GM12878 (cell line): ENCODE measurements at regions not wholly inside any gene's neighbourhood (a gene's known extent, or its start where the extent isn't known, plus 50 kb on each side); places are given as distances from the start of the nearest gene placed in this dataset.

Experiments used
- ATAC-seq: fragments of 200-7000 bp; cut with Tn5 transposase; 3 replicates; pipeline ENCODE4 v1.9.1; 2020; ENCODE audit warnings: mild to moderate bottlenecking, moderate library complexity
- BruUV-seq: library from RNA; stranded (reverse); fragments of 400-500 nt; replicated peaks from 2 replicates; lab custom pipeline; 2021; lab: Mats Ljungman, UMichigan
- CTCF ChIA-PET: fragments of 300-600 bp; sonication (Branson Sonifier 250); formaldehyde crosslinking; extraction: SDS; loops from one replicate; lab custom pipeline; 2021; ENCODE audit warnings: inconsistent platforms; lab: Yijun Ruan, JAX
- POLR2A ChIA-PET: fragments of 350-600 bp; formaldehyde crosslinking; extraction: SDS; loops from one replicate; lab custom pipeline; 2021; ENCODE audit warnings: inconsistent platforms; lab: Charles Lee
- RAD21 ChIA-PET: fragments of 300-600 bp; sonication (Branson Sonifier 250); formaldehyde crosslinking; loops from one replicate; lab custom pipeline; 2023; ENCODE audit warnings: antibody characterized with exemption; ENCODE audit not compliant: unreplicated experiment; lab: Charles Lee
- SMC1A ChIA-PET: fragments of 300-600 bp; sonication (Branson Sonifier 250); formaldehyde crosslinking; loops from one replicate; lab custom pipeline; 2023; ENCODE audit not compliant: unreplicated experiment, uncharacterized antibody; lab: Charles Lee
- DNase-seq: peaks from one replicate; pipeline ENCODE4 v3.0.0-alpha.2; 2011; ENCODE audit warnings: low read depth, low spot score
- FAIRE-seq: peaks from 3 replicates; lab custom pipeline; 2011; peaks lifted over from hg19 to GRCh38; lab: Jason Lieb, UNC
- H2AFZ ChIP-seq: 2 replicates; pipeline ENCODE4 v1.6.0; 2011; ENCODE audit warnings: low read depth, low read length, control low read depth; ENCODE audit not compliant: control insufficient read depth
- H3K27ac ChIP-seq: 2 replicates; pipeline ENCODE4 v1.5.1; 2011; ENCODE audit warnings: control low read depth; ENCODE audit not compliant: control insufficient read depth, insufficient read depth
- H3K27me3 ChIP-seq, 2 experiments: replicated peaks in 1 of 2; 2 replicates each; pipeline versions ENCODE4 v1.6.0 to v1.6.1; 2011; ENCODE audit warnings: low read length in 1 of 2; ENCODE audit not compliant: control insufficient read depth in 2 of 2, insufficient read depth in 2 of 2
- H3K36me3 ChIP-seq, 2 experiments: 2 replicates each; pipeline ENCODE4 v1.5.1; 2011; ENCODE audit warnings: low read length in 1 of 2; ENCODE audit not compliant: control insufficient read depth in 2 of 2, insufficient read depth in 2 of 2
- H3K4me1 ChIP-seq: 2 replicates; pipeline ENCODE4 v1.6.1; 2011; ENCODE audit warnings: mild to moderate bottlenecking, low read length, moderate library complexity, mixed read lengths; ENCODE audit not compliant: control insufficient read depth, insufficient read depth
- H3K4me2 ChIP-seq: 2 replicates; pipeline ENCODE4 v1.6.0; 2011; ENCODE audit warnings: control low read depth; ENCODE audit not compliant: control insufficient read depth, insufficient read depth
- H3K4me3 ChIP-seq: fragments of 200-600 bp; sonication (generic); 2 replicates; pipeline ENCODE4 v1.5.1; 2016
- H3K79me2 ChIP-seq: 2 replicates; pipeline ENCODE4 v1.6.0; 2011; ENCODE audit warnings: low read length; ENCODE audit not compliant: control insufficient read depth, insufficient read depth
- H3K9ac ChIP-seq: 2 replicates; pipeline ENCODE4 v1.8.0; 2011; ENCODE audit warnings: low read length, control low read depth, mixed read lengths; ENCODE audit not compliant: control insufficient read depth, insufficient read depth
- H3K9me3 ChIP-seq: replicated peaks from 3 replicates; pipeline ENCODE4 v1.5.1; 2011; ENCODE audit warnings: mild to moderate bottlenecking, low read length; ENCODE audit not compliant: control insufficient read depth, insufficient read depth
- H4K20me1 ChIP-seq: 2 replicates; pipeline ENCODE4 v1.6.0; 2011; ENCODE audit not compliant: control insufficient read depth, insufficient read depth
- CEBPB ChIP-seq, 2 experiments: fragments of 150-350 bp in 1 of 2; IDR thresholded peaks; 2 replicates each; pipeline ENCODE4 v1.6.1; 2012 to 2014; ENCODE audit warnings: low read depth in 2 of 2, low read length in 2 of 2, borderline replicate concordance in 1 of 2, inconsistent platforms in 1 of 2
- EED ChIP-seq: sonication (generic); IDR thresholded peaks from 2 replicates; pipeline ENCODE4 v1.6.1; 2016; ENCODE audit warnings: antibody characterized with exemption, low read depth
- EGR1 ChIP-seq, 2 experiments: IDR thresholded peaks; 1 replicate in 1 of 2; 2 replicates in 1 of 2; pipeline ENCODE4 v1.6.1; 2011 to 2012; ENCODE audit warnings: low read depth in 2 of 2, low read length in 2 of 2, borderline replicate concordance in 1 of 2, mild to moderate bottlenecking in 1 of 2, moderate library complexity in 1 of 2
- ESRRA ChIP-seq: IDR thresholded peaks from 2 replicates; pipeline ENCODE4 v1.6.1; 2012; ENCODE audit warnings: mild to moderate bottlenecking, low read length, improper control_type of control experiment
- HDAC2 ChIP-seq: fragments of 200-600 bp; sonication (generic); IDR thresholded peaks from 2 replicates; pipeline ENCODE4 v1.6.1; 2017
- SPI1 ChIP-seq: IDR thresholded peaks from 2 replicates; pipeline ENCODE4 v1.6.1; 2011; ENCODE audit warnings: low read depth, mild to moderate bottlenecking, low read length, moderate library complexity, borderline replicate concordance; ENCODE audit not compliant: insufficient read depth
- WGBS: methylation state at CpG from one replicate; pipeline ENCODE4 v1.1.6; 2016; ENCODE audit warnings: low lambda C conversion rate; ENCODE audit not compliant: insufficient replicate concordance, insufficient coverage; ENCODE audit errors: missing lambda C conversion rate; 5-methylcytosine and 5-hydroxymethylcytosine counted together
- in situ Hi-C: fragments of 300-500 bp; cut with MboI; formaldehyde crosslinking; loops from 9 replicates; pipeline ENCODE4 v1.14.3; 2018; ENCODE audit warnings: mixed read lengths
- intact Hi-C: fragments of 100-400 bp; cut with micrococcal nuclease; formaldehyde crosslinking; loops from one replicate; pipeline ENCODE4 v1.14.2; 2022; ENCODE audit not compliant: unreplicated experiment
- TF ChIP-seq, protein P1 (sequence below), 3 experiments: IDR thresholded peaks in 2 of 3; conservative IDR thresholded peaks in 1 of 3; 2 replicates each; pipeline ENCODE4 v1.5.1; 2011; ENCODE audit warnings: low read depth in 3 of 3, low read length in 3 of 3, mild to moderate bottlenecking in 3 of 3, control low read depth in 2 of 3, moderate library complexity in 2 of 3, inconsistent platforms in 1 of 3, mixed read lengths in 1 of 3; ENCODE audit not compliant: control insufficient read depth in 2 of 3, insufficient read depth in 1 of 3; ENCODE audit errors: extremely low read depth in 1 of 3
- TF ChIP-seq, protein P2 (sequence below): fragments of 450-650 bp; IDR thresholded peaks from 2 replicates; pipeline ENCODE4 v1.6.1; 2016; ENCODE audit warnings: mild to moderate bottlenecking

GRCh38 chr3:72660270-72661114 is 187.8 kb downstream of the SHQ1 start:
- intact Hi-C loops (no loop called here), in situ Hi-C loops (loop anchor here (10.0 kb wide), 1 partner anchor 424 kb away; no protein-coding TSS in a partner anchor)
- H3K4me2 ChIP-seq = no peak overlapping the region
- ChIA-PET RAD21 (no interaction called here), POLR2A (no interaction called here), SMC1A (interaction anchor here (0.8 to 1.0 kb wide), 3 partner anchors 159 to 936 kb away, joined by 3 to 4 read pairs (median 4); no protein-coding TSS in a partner anchor), CTCF (no interaction called here)
- ATAC-seq = no peak
- no peaks in the 10 kb centered on the region for H3K36me3 ChIP-seq
- H3K79me2 ChIP-seq = no peaks in the 10 kb centered on the region
- H3K27me3 ChIP-seq = peaks cover 0 to 5% of the 10 kb centered on the region in 2 experiments; a peak in 1 of 4 replicates
- no peaks in the 10 kb centered on the region for H3K4me1 ChIP-seq
- no peak overlapping the region for H3K4me3 ChIP-seq
- 45% methylated on average over 5 of the region's 5 CpGs for WGBS
- H3K9me3 ChIP-seq = no peaks in the 10 kb centered on the region
- DNase-seq = no peak
- BruUV-seq = no TSS peak
- no peak overlapping the region for H3K27ac ChIP-seq
- H4K20me1 ChIP-seq = no peaks in the 10 kb centered on the region
- TF ChIP-seq CEBPB (IDR thresholded peaks at IDR 0.05; ENCODE audit: borderline replicate concordance in 1 of 2, low read depth in 2 of 2, low read length in 2 of 2) = no peak
- TF ChIP-seq SPI1 = peak; percentile 41; the same call in 1 of the 2 replicates
- no peak overlapping the region for H3K9ac ChIP-seq
- no peak overlapping the region for H2AFZ ChIP-seq
- FAIRE-seq = no peak

- Histone ChIP-seq H3K9ac (no peak overlapping the region), H2AFZ (no peak overlapping the region), H3K4me3 (no peak overlapping the region), H4K20me1 (no peaks in the 10 kb centered on the region), H3K4me1 (no peaks in the 10 kb centered on the region), H3K4me2 (no peak overlapping the region), H3K27ac (no peak overlapping the region), H3K36me3 (no peaks in the 10 kb centered on the region), H3K27me3 (peaks cover 0 to 5% of the 10 kb centered on the region in 2 experiments; a peak in 1 of 4 replicates), H3K9me3 (no peaks in the 10 kb centered on the region), H3K79me2 (no peaks in the 10 kb centered on the region)
- no peak for DNase-seq
- SMC1A ChIA-PET = no interaction called here
- TF ChIP-seq, protein P1, sequence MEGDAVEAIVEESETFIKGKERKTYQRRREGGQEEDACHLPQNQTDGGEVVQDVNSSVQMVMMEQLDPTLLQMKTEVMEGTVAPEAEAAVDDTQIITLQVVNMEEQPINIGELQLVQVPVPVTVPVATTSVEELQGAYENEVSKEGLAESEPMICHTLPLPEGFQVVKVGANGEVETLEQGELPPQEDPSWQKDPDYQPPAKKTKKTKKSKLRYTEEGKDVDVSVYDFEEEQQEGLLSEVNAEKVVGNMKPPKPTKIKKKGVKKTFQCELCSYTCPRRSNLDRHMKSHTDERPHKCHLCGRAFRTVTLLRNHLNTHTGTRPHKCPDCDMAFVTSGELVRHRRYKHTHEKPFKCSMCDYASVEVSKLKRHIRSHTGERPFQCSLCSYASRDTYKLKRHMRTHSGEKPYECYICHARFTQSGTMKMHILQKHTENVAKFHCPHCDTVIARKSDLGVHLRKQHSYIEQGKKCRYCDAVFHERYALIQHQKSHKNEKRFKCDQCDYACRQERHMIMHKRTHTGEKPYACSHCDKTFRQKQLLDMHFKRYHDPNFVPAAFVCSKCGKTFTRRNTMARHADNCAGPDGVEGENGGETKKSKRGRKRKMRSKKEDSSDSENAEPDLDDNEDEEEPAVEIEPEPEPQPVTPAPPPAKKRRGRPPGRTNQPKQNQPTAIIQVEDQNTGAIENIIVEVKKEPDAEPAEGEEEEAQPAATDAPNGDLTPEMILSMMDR (IDR thresholded peaks at IDR 0.05 in 2 of 3, conservative IDR thresholded peaks at IDR 0.05 in 1 of 3; ENCODE audit: control insufficient read depth in 2 of 3, extremely low read depth in 1 of 3, insufficient read depth in 1 of 3, low read depth in 3 of 3, low read length in 3 of 3) = no peak
- TF ChIP-seq EGR1 (IDR thresholded peaks at IDR 0.05; ENCODE audit: borderline replicate concordance in 1 of 2, low read depth in 2 of 2, low read length in 2 of 2) (no peak), EED (no peak), HDAC2 (no peak), ESRRA (no peak)
- TF ChIP-seq, protein P2, sequence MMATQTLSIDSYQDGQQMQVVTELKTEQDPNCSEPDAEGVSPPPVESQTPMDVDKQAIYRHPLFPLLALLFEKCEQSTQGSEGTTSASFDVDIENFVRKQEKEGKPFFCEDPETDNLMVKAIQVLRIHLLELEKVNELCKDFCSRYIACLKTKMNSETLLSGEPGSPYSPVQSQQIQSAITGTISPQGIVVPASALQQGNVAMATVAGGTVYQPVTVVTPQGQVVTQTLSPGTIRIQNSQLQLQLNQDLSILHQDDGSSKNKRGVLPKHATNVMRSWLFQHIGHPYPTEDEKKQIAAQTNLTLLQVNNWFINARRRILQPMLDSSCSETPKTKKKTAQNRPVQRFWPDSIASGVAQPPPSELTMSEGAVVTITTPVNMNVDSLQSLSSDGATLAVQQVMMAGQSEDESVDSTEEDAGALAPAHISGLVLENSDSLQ = no peak
- in situ Hi-C loops (no loop called here), intact Hi-C loops (no loop called here)
- BruUV-seq = no TSS peak
- CTCF ChIA-PET = no interaction called here
- POLR2A ChIA-PET = no interaction called here
- WGBS = 58% methylated on average over 3 of the region's 3 CpGs
- RAD21 ChIA-PET = no interaction called here
- ATAC-seq = no peak
- no peak for FAIRE-seq
Observed at GRCh38 chr3:72659596-72659995, 188.6 kb downstream of the SHQ1 start.
